K562 (cell line): ENCODE measurements at regions not wholly inside any gene's neighbourhood (a gene's known extent, or its start where the extent isn't known, plus 50 kb on each side); places are given as distances from the start of the nearest gene placed in this dataset.

Experiments used
- ATAC-seq: fragments of 200-7000 bp; cut with Tn5 transposase; 3 replicates; pipeline ENCODE4 v1.9.1; 2020; ENCODE audit warnings: moderate library complexity
- BruUV-seq: library from RNA; stranded (reverse); fragments of 400-500 nt; replicated peaks from 2 replicates; lab custom pipeline; 2021; lab: Mats Ljungman, UMichigan
- CTCF ChIA-PET: fragments of 300-600 bp; formaldehyde crosslinking; extraction: SDS; loops from one replicate; lab custom pipeline; 2021; ENCODE audit warnings: low intra/inter-chr PET ratio; lab: Yijun Ruan, JAX
- POLR2A ChIA-PET: fragments of 300-600, 350-650 bp; sonication (Branson Sonifier 250); formaldehyde crosslinking; extraction: SDS; loops from one replicate; lab custom pipeline; 2021; ENCODE audit warnings: antibody characterized with exemption, inconsistent platforms; lab: Yijun Ruan, JAX
- DNase-seq, 4 experiments: peaks; one replicate each; pipeline versions ENCODE4 v3.0.0 to v3.0.0-alpha.2; 2011 to 2018; ENCODE audit warnings: low spot score in 3 of 4, mixed read lengths in 3 of 4; ENCODE audit errors: extremely low read depth in 1 of 4
- FAIRE-seq: peaks from 2 replicates; lab custom pipeline; 2011; peaks lifted over from hg19 to GRCh38; lab: Jason Lieb, UNC
- H2AFZ ChIP-seq: 2 replicates; pipeline ENCODE4 v1.6.0; 2011; ENCODE audit warnings: low read depth, low read length, control low read depth, inconsistent platforms
- H3K27ac ChIP-seq: fragments of 200-600 bp; 3 replicates; pipeline ENCODE4 v1.8.0; 2011; ENCODE audit warnings: low read depth, mild to moderate bottlenecking, control low read depth, inconsistent platforms, low read length, moderate library complexity, mixed read lengths; ENCODE audit errors: extremely low read depth
- H3K27me3 ChIP-seq, 2 experiments: fragments of 300-600 bp in 1 of 2; 2 replicates in 1 of 2; 3 replicates in 1 of 2; pipeline versions ENCODE4 v1.6.0 to v1.8.0; 2011; ENCODE audit warnings: inconsistent platforms in 2 of 2, low read length in 2 of 2, mild to moderate bottlenecking in 1 of 2, mixed read lengths in 1 of 2, moderate library complexity in 1 of 2; ENCODE audit not compliant: control insufficient read depth in 2 of 2, insufficient read depth in 2 of 2
- H3K36me3 ChIP-seq: fragments of 300-600 bp; 3 replicates; pipeline ENCODE4 v1.8.0; 2011; ENCODE audit warnings: mild to moderate bottlenecking, low read length, inconsistent platforms; ENCODE audit not compliant: control insufficient read depth, insufficient read depth
- H3K4me1 ChIP-seq, 2 experiments: fragments of 200-600 bp in 1 of 2; replicated peaks in 1 of 2; 2 replicates in 1 of 2; 3 replicates in 1 of 2; pipeline versions ENCODE4 v1.5.1 to v1.8.0; 2011; ENCODE audit warnings: inconsistent platforms in 2 of 2, low read length in 2 of 2, mild to moderate bottlenecking in 1 of 2, mixed read lengths in 1 of 2, moderate library complexity in 1 of 2; ENCODE audit not compliant: control insufficient read depth in 2 of 2, insufficient read depth in 2 of 2
- H3K4me2 ChIP-seq: 2 replicates; pipeline ENCODE4 v1.6.1; 2011; ENCODE audit warnings: low read length, control low read depth, inconsistent platforms, mixed read lengths; ENCODE audit not compliant: insufficient read depth
- H3K4me3 ChIP-seq: fragments of 200-600 bp; sonication (generic), shearing (Covaris generic); 2 replicates; pipeline ENCODE4 v1.5.1; 2016; ENCODE audit warnings: control low read depth, inconsistent platforms
- H3K79me2 ChIP-seq: fragments of 200-600 bp; 3 replicates; pipeline ENCODE4 v1.8.0; 2011; ENCODE audit warnings: low read length, inconsistent platforms; ENCODE audit not compliant: control insufficient read depth, insufficient read depth
- H3K9ac ChIP-seq, 2 experiments: 2 replicates each; pipeline versions ENCODE4 v1.6.0 to v1.6.1; 2011; ENCODE audit warnings: low read depth in 2 of 2, low read length in 2 of 2, control low read depth in 1 of 2, inconsistent platforms in 1 of 2, mild to moderate bottlenecking in 1 of 2, mixed read lengths in 1 of 2; ENCODE audit not compliant: insufficient read depth in 1 of 2
- H3K9me1 ChIP-seq: one replicate; pipeline ENCODE4 v1.6.0; 2011; ENCODE audit warnings: inconsistent platforms, mild to moderate bottlenecking, low read length, moderate library complexity; ENCODE audit not compliant: control insufficient read depth, insufficient read depth
- H3K9me3 ChIP-seq: replicated peaks from 2 replicates; pipeline ENCODE4 v1.5.1; 2011; ENCODE audit warnings: low read depth, low read length, inconsistent platforms; ENCODE audit not compliant: control insufficient read depth, insufficient read depth
- H4K20me1 ChIP-seq: replicated peaks from 2 replicates; pipeline ENCODE4 v1.6.1; 2011; ENCODE audit warnings: low read length, inconsistent platforms, mixed read lengths; ENCODE audit not compliant: control insufficient read depth, insufficient read depth
- E2F6 ChIP-seq, 2 experiments: IDR thresholded peaks; 2 replicates each; pipeline ENCODE4 v1.6.1; 2011; ENCODE audit warnings: borderline replicate concordance in 1 of 2, control low read depth in 1 of 2, low read depth in 1 of 2, low read length in 1 of 2, mild to moderate bottlenecking in 1 of 2, mixed read lengths in 1 of 2, moderate library complexity in 1 of 2; ENCODE audit not compliant: insufficient read depth in 1 of 2, insufficient read length in 1 of 2, poor library complexity in 1 of 2, severe bottlenecking in 1 of 2; ENCODE audit errors: extremely low read depth in 1 of 2
- ELF2 ChIP-seq: fragments of 250-450 bp; sonication (Bioruptor Pico); IDR thresholded peaks from 2 replicates; pipeline ENCODE4 v1.5.0; 2021; ENCODE audit warnings: mild to moderate bottlenecking
- EP400 ChIP-seq: fragments of 450-650 bp; IDR thresholded peaks from 2 replicates; pipeline ENCODE4 v1.6.1; 2017; ENCODE audit warnings: antibody characterized with exemption, mild to moderate bottlenecking, moderate library complexity
- HCFC1 ChIP-seq: IDR thresholded peaks from 2 replicates; pipeline ENCODE4 v1.6.1; 2012; ENCODE audit warnings: low read depth, low read length, improper control_type of control experiment
- HDAC3 ChIP-seq: fragments of 450-650 bp; IDR thresholded peaks from 2 replicates; pipeline ENCODE4 v1.6.1; 2018; ENCODE audit warnings: borderline replicate concordance, mild to moderate bottlenecking, moderate library complexity; ENCODE audit not compliant: partially characterized antibody
- NR1H2 ChIP-seq: sonication (generic); formaldehyde crosslinking; IDR thresholded peaks from 2 replicates; pipeline ENCODE4 v1.4.0; 2020; ENCODE audit warnings: mild to moderate bottlenecking, missing genetic modification reagents
- PHTF2 ChIP-seq: fragments of 250-450 bp; sonication (Bioruptor Pico); IDR thresholded peaks from 2 replicates; pipeline ENCODE4 v1.5.0; 2021; ENCODE audit warnings: mild to moderate bottlenecking
- PRPF4 ChIP-seq: fragments of 200-400 bp; formaldehyde crosslinking; IDR thresholded peaks from one replicate; pipeline ENCODE4 v1.6.1; 2017; ENCODE audit warnings: low read length, low read depth, mild to moderate bottlenecking; ENCODE audit not compliant: insufficient read depth, poor library complexity, severe bottlenecking
- ZNF277 ChIP-seq: fragments of 250-450 bp; sonication (Bioruptor Pico); IDR thresholded peaks from 2 replicates; pipeline ENCODE4 v1.8.0; 2022; ENCODE audit warnings: inconsistent platforms, mild to moderate bottlenecking, moderate library complexity, borderline replicate concordance
- ZNF436 ChIP-seq: fragments of 250-450, 450-650 bp; sonication (Bioruptor Pico); formaldehyde crosslinking; IDR thresholded peaks from 2 replicates; pipeline ENCODE4 v1.7.0; 2020; ENCODE audit warnings: mild to moderate bottlenecking
- ZNF551 ChIP-seq: fragments of 250-450 bp; sonication (Bioruptor Pico); IDR thresholded peaks from 2 replicates; pipeline ENCODE4 v1.5.0; 2021; ENCODE audit warnings: mild to moderate bottlenecking, moderate library complexity
- WGBS: fragments of 100-300 bp; shearing (Covaris generic); methylation state at CpG from one replicate; pipeline ENCODE4 v1.1.6; 2016; ENCODE audit warnings: low coverage, mixed read lengths; ENCODE audit not compliant: insufficient coverage; ENCODE audit errors: missing lambda C conversion rate; 5-methylcytosine and 5-hydroxymethylcytosine counted together
- in situ Hi-C: fragments of 300-500 bp; cut with MboI; formaldehyde crosslinking; loops from 4 replicates; pipeline ENCODE4 v1.15.0; 2018; ENCODE audit warnings: inconsistent platforms, mixed read lengths
- intact Hi-C: fragments of 100-400 bp; cut with micrococcal nuclease; formaldehyde crosslinking; loops from 2 replicates; pipeline ENCODE4 v1.14.2; 2022

GRCh38 chr5:143914756-143915155 is 102.8 kb downstream of the HMHB1 start (continued):
- TF ChIP-seq ZNF277 (no peak), PHTF2 (no peak), ZNF436 (CRISPR knock-in tag) (no peak), EP400 (no peak), NR1H2 (CRISPR knock-in tag) (no peak), ELF2 (CRISPR knock-in tag) (no peak), ZNF551 (CRISPR knock-in tag) (no peak), HDAC3 (no peak)

- H3K4me1 ChIP-seq, result no peaks in the 10 kb centered on the region
- no peaks in the 10 kb centered on the region for H4K20me1 ChIP-seq
- no peak overlapping the region for H3K4me2 ChIP-seq
- H3K4me3 ChIP-seq, result no peak overlapping the region
- no peak overlapping the region for H2AFZ ChIP-seq
- in situ Hi-C loops, result no loop called here
- no peaks in the 10 kb centered on the region for H3K27me3 ChIP-seq
- 0% methylated on average over 2 of the region's 2 CpGs for WGBS
- ATAC-seq, result no peak
- no peaks in the 10 kb centered on the region for H3K36me3 ChIP-seq
- no peak for FAIRE-seq
- intact Hi-C loops, result no loop called here
- no peaks in the 10 kb centered on the region for H3K9me1 ChIP-seq
- H3K79me2 ChIP-seq, result no peaks in the 10 kb centered on the region
- DNase-seq, result no peak
- no peak overlapping the region for H3K27ac ChIP-seq
- ChIA-PET POLR2A (no interaction called here), CTCF (interaction anchor here (0.7 kb wide), 1 partner anchor 1300 kb away, joined by 3 read pairs; no protein-coding TSS in a partner anchor)
- no peaks in the 10 kb centered on the region for H3K9me3 ChIP-seq
- no peak overlapping the region for H3K9ac ChIP-seq
- BruUV-seq, result no TSS peak
- no peak for TF ChIP-seq PRPF4
- no peak for TF ChIP-seq HCFC1
- no peak for TF ChIP-seq E2F6 (IDR thresholded peaks at IDR 0.05; ENCODE audit: borderline replicate concordance in 1 of 2, extremely low read depth in 1 of 2, insufficient read depth in 1 of 2, insufficient read length in 1 of 2, low read depth in 1 of 2, low read length in 1 of 2, poor library complexity in 1 of 2, severe bottlenecking in 1 of 2)
These were observed 104.5 kb downstream of the HMHB1 start for GRCh38 chr5:143916451-143916850.
